GM12878 (cell line): ENCODE measurements at regions not wholly inside any gene's neighbourhood (a gene's known extent, or its start where the extent isn't known, plus 50 kb on each side); places are given as distances from the start of the nearest gene placed in this dataset.

Source experiments
- ATAC-seq: fragments of 200-7000 bp; cut with Tn5 transposase; 3 replicates; pipeline ENCODE4 v1.9.1; 2020; ENCODE audit warnings: mild to moderate bottlenecking, moderate library complexity
- BruUV-seq: library from RNA; stranded (reverse); fragments of 400-500 nt; replicated peaks from 2 replicates; lab custom pipeline; 2021; lab: Mats Ljungman, UMichigan
- CTCF ChIA-PET: fragments of 300-600 bp; sonication (Branson Sonifier 250); formaldehyde crosslinking; extraction: SDS; loops from one replicate; lab custom pipeline; 2021; ENCODE audit warnings: inconsistent platforms; lab: Yijun Ruan, JAX
- POLR2A ChIA-PET: fragments of 350-600 bp; formaldehyde crosslinking; extraction: SDS; loops from one replicate; lab custom pipeline; 2021; ENCODE audit warnings: inconsistent platforms; lab: Charles Lee
- RAD21 ChIA-PET: fragments of 300-600 bp; sonication (Branson Sonifier 250); formaldehyde crosslinking; loops from one replicate; lab custom pipeline; 2023; ENCODE audit warnings: antibody characterized with exemption; ENCODE audit not compliant: unreplicated experiment; lab: Charles Lee
- SMC1A ChIA-PET: fragments of 300-600 bp; sonication (Branson Sonifier 250); formaldehyde crosslinking; loops from one replicate; lab custom pipeline; 2023; ENCODE audit not compliant: unreplicated experiment, uncharacterized antibody; lab: Charles Lee
- DNase-seq: peaks from one replicate; pipeline ENCODE4 v3.0.0-alpha.2; 2011; ENCODE audit warnings: low read depth, low spot score
- FAIRE-seq: peaks from 3 replicates; lab custom pipeline; 2011; peaks lifted over from hg19 to GRCh38; lab: Jason Lieb, UNC
- H2AFZ ChIP-seq: 2 replicates; pipeline ENCODE4 v1.6.0; 2011; ENCODE audit warnings: low read depth, low read length, control low read depth; ENCODE audit not compliant: control insufficient read depth
- H3K27ac ChIP-seq: 2 replicates; pipeline ENCODE4 v1.5.1; 2011; ENCODE audit warnings: control low read depth; ENCODE audit not compliant: control insufficient read depth, insufficient read depth
- H3K27me3 ChIP-seq, 2 experiments: replicated peaks in 1 of 2; 2 replicates each; pipeline versions ENCODE4 v1.6.0 to v1.6.1; 2011; ENCODE audit warnings: low read length in 1 of 2; ENCODE audit not compliant: control insufficient read depth in 2 of 2, insufficient read depth in 2 of 2
- H3K36me3 ChIP-seq, 2 experiments: 2 replicates each; pipeline ENCODE4 v1.5.1; 2011; ENCODE audit warnings: low read length in 1 of 2; ENCODE audit not compliant: control insufficient read depth in 2 of 2, insufficient read depth in 2 of 2
- H3K4me1 ChIP-seq: 2 replicates; pipeline ENCODE4 v1.6.1; 2011; ENCODE audit warnings: mild to moderate bottlenecking, low read length, moderate library complexity, mixed read lengths; ENCODE audit not compliant: control insufficient read depth, insufficient read depth
- H3K4me2 ChIP-seq: 2 replicates; pipeline ENCODE4 v1.6.0; 2011; ENCODE audit warnings: control low read depth; ENCODE audit not compliant: control insufficient read depth, insufficient read depth
- H3K4me3 ChIP-seq: fragments of 200-600 bp; sonication (generic); 2 replicates; pipeline ENCODE4 v1.5.1; 2016
- H3K79me2 ChIP-seq: 2 replicates; pipeline ENCODE4 v1.6.0; 2011; ENCODE audit warnings: low read length; ENCODE audit not compliant: control insufficient read depth, insufficient read depth
- H3K9ac ChIP-seq: 2 replicates; pipeline ENCODE4 v1.8.0; 2011; ENCODE audit warnings: low read length, control low read depth, mixed read lengths; ENCODE audit not compliant: control insufficient read depth, insufficient read depth
- H3K9me3 ChIP-seq: replicated peaks from 3 replicates; pipeline ENCODE4 v1.5.1; 2011; ENCODE audit warnings: mild to moderate bottlenecking, low read length; ENCODE audit not compliant: control insufficient read depth, insufficient read depth
- H4K20me1 ChIP-seq: 2 replicates; pipeline ENCODE4 v1.6.0; 2011; ENCODE audit not compliant: control insufficient read depth, insufficient read depth
- BCLAF1 ChIP-seq: fragments of 450-650 bp; IDR thresholded peaks from 2 replicates; pipeline ENCODE4 v1.6.1; 2017; ENCODE audit warnings: antibody characterized with exemption, mild to moderate bottlenecking, moderate library complexity
- CREM ChIP-seq: IDR thresholded peaks from 2 replicates; pipeline ENCODE4 v1.6.1; 2014; ENCODE audit warnings: antibody characterized with exemption, low read depth
- FOS ChIP-seq: IDR thresholded peaks from 3 replicates; pipeline ENCODE4 v1.6.1; 2011; ENCODE audit warnings: borderline replicate concordance; ENCODE audit not compliant: insufficient read length; ENCODE audit errors: extremely low read depth
- KDM1A ChIP-seq: fragments of 200-600 bp; sonication (generic); IDR thresholded peaks from 2 replicates; pipeline ENCODE4 v1.6.1; 2016; ENCODE audit warnings: borderline replicate concordance
- RELB ChIP-seq: fragments of 450-650 bp; IDR thresholded peaks from 2 replicates; pipeline ENCODE4 v1.6.1; 2017; ENCODE audit warnings: low read depth, mild to moderate bottlenecking, moderate library complexity
- SIX5 ChIP-seq: IDR thresholded peaks from 2 replicates; pipeline ENCODE4 v1.6.1; 2011; ENCODE audit warnings: mild to moderate bottlenecking, low read depth, low read length, moderate library complexity; ENCODE audit not compliant: severe bottlenecking
- WGBS: methylation state at CpG from one replicate; pipeline ENCODE4 v1.1.6; 2016; ENCODE audit warnings: low lambda C conversion rate; ENCODE audit not compliant: insufficient replicate concordance, insufficient coverage; ENCODE audit errors: missing lambda C conversion rate; 5-methylcytosine and 5-hydroxymethylcytosine counted together
- in situ Hi-C: fragments of 300-500 bp; cut with MboI; formaldehyde crosslinking; loops from 9 replicates; pipeline ENCODE4 v1.14.3; 2018; ENCODE audit warnings: mixed read lengths
- intact Hi-C: fragments of 100-400 bp; cut with micrococcal nuclease; formaldehyde crosslinking; loops from one replicate; pipeline ENCODE4 v1.14.2; 2022; ENCODE audit not compliant: unreplicated experiment
- TF ChIP-seq, protein P1 (sequence below): fragments of 450-650 bp; formaldehyde crosslinking; IDR thresholded peaks from 2 replicates; pipeline ENCODE4 v1.4.0; 2022; ENCODE audit warnings: mild to moderate bottlenecking, moderate library complexity
- TF ChIP-seq, protein P2 (sequence below): fragments of 450-650 bp; IDR thresholded peaks from 2 replicates; pipeline ENCODE4 v1.6.1; 2017; ENCODE audit warnings: mild to moderate bottlenecking, low read depth, inconsistent platforms; ENCODE audit not compliant: poor library complexity, severe bottlenecking
- TF ChIP-seq, protein P3 (sequence below): fragments of 450-650 bp; IDR thresholded peaks from 2 replicates; pipeline ENCODE4 v1.6.1; 2016; ENCODE audit warnings: mild to moderate bottlenecking, moderate library complexity, borderline replicate concordance

- Histone ChIP-seq H3K79me2 (no peaks in the 10 kb centered on the region), H4K20me1 (no peaks in the 10 kb centered on the region), H3K36me3 (no peaks in the 10 kb centered on the region), H3K27me3 (peaks cover 0 to 3% of the 10 kb centered on the region in 2 experiments; a peak in 2 of 4 replicates), H3K4me1 (no peaks in the 10 kb centered on the region), H3K4me3 (no peak overlapping the region), H3K9me3 (no peaks in the 10 kb centered on the region; the same call in 2 of the 3 replicates), H2AFZ (no peak overlapping the region), H3K27ac (no peak overlapping the region), H3K4me2 (no peak overlapping the region), H3K9ac (no peak overlapping the region)
- ATAC-seq (no peak), DNase-seq (no peak), FAIRE-seq (no peak)
- ChIA-PET POLR2A (no interaction called here), SMC1A (no interaction called here), RAD21 (no interaction called here), CTCF (no interaction called here)
- in situ Hi-C loops (no loop called here), intact Hi-C loops (no loop called here)
- no TSS peak for BruUV-seq
- WGBS = 55% methylated on average over 5 of the region's 5 CpGs
- TF ChIP-seq BCLAF1 (no peak), CREM (no peak), RELB (no peak), KDM1A (no peak), FOS (no peak), SIX5 (no peak)
- TF ChIP-seq, protein P1, sequence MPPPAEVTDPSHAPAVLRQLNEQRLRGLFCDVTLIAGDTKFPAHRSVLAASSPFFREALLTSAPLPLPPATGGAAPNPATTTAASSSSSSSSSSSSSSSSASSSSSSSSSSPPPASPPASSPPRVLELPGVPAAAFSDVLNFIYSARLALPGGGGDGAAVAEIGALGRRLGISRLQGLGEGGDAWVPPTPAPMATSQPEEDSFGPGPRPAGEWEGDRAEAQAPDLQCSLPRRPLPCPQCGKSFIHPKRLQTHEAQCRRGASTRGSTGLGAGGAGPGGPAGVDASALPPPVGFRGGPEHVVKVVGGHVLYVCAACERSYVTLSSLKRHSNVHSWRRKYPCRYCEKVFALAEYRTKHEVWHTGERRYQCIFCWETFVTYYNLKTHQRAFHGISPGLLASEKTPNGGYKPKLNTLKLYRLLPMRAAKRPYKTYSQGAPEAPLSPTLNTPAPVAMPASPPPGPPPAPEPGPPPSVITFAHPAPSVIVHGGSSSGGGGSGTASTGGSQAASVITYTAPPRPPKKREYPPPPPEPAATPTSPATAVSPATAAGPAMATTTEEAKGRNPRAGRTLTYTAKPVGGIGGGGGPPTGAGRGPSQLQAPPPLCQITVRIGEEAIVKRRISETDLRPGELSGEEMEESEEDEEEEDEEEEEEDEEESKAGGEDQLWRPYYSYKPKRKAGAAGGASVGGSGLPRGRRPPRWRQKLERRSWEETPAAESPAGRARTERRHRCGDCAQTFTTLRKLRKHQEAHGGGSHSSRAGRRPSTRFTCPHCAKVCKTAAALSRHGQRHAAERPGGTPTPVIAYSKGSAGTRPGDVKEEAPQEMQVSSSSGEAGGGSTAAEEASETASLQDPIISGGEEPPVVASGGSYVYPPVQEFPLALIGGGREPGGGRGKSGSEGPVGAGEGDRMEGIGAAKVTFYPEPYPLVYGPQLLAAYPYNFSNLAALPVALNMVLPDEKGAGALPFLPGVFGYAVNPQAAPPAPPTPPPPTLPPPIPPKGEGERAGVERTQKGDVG (CRISPR knock-in tag) = no peak
- TF ChIP-seq, protein P2, sequence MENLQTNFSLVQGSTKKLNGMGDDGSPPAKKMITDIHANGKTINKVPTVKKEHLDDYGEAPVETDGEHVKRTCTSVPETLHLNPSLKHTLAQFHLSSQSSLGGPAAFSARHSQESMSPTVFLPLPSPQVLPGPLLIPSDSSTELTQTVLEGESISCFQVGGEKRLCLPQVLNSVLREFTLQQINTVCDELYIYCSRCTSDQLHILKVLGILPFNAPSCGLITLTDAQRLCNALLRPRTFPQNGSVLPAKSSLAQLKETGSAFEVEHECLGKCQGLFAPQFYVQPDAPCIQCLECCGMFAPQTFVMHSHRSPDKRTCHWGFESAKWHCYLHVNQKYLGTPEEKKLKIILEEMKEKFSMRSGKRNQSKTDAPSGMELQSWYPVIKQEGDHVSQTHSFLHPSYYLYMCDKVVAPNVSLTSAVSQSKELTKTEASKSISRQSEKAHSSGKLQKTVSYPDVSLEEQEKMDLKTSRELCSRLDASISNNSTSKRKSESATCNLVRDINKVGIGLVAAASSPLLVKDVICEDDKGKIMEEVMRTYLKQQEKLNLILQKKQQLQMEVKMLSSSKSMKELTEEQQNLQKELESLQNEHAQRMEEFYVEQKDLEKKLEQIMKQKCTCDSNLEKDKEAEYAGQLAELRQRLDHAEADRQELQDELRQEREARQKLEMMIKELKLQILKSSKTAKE = no peak
- TF ChIP-seq, protein P3, sequence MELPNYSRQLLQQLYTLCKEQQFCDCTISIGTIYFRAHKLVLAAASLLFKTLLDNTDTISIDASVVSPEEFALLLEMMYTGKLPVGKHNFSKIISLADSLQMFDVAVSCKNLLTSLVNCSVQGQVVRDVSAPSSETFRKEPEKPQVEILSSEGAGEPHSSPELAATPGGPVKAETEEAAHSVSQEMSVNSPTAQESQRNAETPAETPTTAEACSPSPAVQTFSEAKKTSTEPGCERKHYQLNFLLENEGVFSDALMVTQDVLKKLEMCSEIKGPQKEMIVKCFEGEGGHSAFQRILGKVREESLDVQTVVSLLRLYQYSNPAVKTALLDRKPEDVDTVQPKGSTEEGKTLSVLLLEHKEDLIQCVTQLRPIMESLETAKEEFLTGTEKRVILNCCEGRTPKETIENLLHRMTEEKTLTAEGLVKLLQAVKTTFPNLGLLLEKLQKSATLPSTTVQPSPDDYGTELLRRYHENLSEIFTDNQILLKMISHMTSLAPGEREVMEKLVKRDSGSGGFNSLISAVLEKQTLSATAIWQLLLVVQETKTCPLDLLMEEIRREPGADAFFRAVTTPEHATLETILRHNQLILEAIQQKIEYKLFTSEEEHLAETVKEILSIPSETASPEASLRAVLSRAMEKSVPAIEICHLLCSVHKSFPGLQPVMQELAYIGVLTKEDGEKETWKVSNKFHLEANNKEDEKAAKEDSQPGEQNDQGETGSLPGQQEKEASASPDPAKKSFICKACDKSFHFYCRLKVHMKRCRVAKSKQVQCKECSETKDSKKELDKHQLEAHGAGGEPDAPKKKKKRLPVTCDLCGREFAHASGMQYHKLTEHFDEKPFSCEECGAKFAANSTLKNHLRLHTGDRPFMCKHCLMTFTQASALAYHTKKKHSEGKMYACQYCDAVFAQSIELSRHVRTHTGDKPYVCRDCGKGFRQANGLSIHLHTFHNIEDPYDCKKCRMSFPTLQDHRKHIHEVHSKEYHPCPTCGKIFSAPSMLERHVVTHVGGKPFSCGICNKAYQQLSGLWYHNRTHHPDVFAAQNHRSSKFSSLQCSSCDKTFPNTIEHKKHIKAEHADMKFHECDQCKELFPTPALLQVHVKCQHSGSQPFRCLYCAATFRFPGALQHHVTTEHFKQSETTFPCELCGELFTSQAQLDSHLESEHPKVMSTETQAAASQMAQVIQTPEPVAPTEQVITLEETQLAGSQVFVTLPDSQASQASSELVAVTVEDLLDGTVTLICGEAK = no peak
These were observed 247.1 kb downstream of the ANAPC1 start for GRCh38 chr2:111636905-111637304.
